Immature natural killer cell (primary cell): ENCODE measurements at regions not wholly inside any gene's neighbourhood (a gene's known extent, or its start where the extent isn't known, plus 50 kb on each side); places are given as distances from the start of the nearest gene placed in this dataset.
"Not testable (repeated sequence)": the region's sequence is repeated elsewhere in the genome, so short reads cannot be mapped to it uniquely, and the experiment has no call there.

Experiments used
- DNase-seq, 3 donors: peaks; one replicate each; pipeline ENCODE4 v3.0.0; 2022; ENCODE audit warnings: mixed read lengths in 1 of 3
- H3K27ac Mint-ChIP-seq, 6 donors: one replicate each; pipeline ENCODE4 v1.8.0; 2020; ENCODE audit warnings: mixed read lengths in 6 of 6, mild to moderate bottlenecking in 5 of 6, inconsistent platforms in 4 of 6, moderate library complexity in 3 of 6
- H3K27me3 Mint-ChIP-seq, 3 donors: one replicate each; pipeline ENCODE4 v1.8.0; 2020 to 2021; ENCODE audit warnings: low read depth in 3 of 3, mild to moderate bottlenecking in 3 of 3, mixed read lengths in 3 of 3, moderate library complexity in 3 of 3, inconsistent platforms in 1 of 3
- H3K36me3 Mint-ChIP-seq, 3 donors: one replicate each; pipeline ENCODE4 v1.8.0; 2020; ENCODE audit warnings: mixed read lengths in 3 of 3, inconsistent platforms in 2 of 3, mild to moderate bottlenecking in 2 of 3
- H3K4me1 Mint-ChIP-seq, 2 donors: one replicate each; pipeline ENCODE4 v1.8.0; 2020; ENCODE audit warnings: inconsistent platforms in 2 of 2, mild to moderate bottlenecking in 2 of 2, mixed read lengths in 2 of 2, moderate library complexity in 1 of 2
- H3K4me3 Mint-ChIP-seq, 5 donors: one replicate each; pipeline ENCODE4 v1.8.0; 2020; ENCODE audit warnings: mild to moderate bottlenecking in 5 of 5, mixed read lengths in 5 of 5, inconsistent platforms in 3 of 5, moderate library complexity in 3 of 5
- H3K9me3 Mint-ChIP-seq, 6 donors: one replicate each; pipeline ENCODE4 v1.8.0; 2020; ENCODE audit warnings: mild to moderate bottlenecking in 6 of 6, mixed read lengths in 6 of 6, inconsistent platforms in 4 of 6, moderate library complexity in 3 of 6

DNA sequence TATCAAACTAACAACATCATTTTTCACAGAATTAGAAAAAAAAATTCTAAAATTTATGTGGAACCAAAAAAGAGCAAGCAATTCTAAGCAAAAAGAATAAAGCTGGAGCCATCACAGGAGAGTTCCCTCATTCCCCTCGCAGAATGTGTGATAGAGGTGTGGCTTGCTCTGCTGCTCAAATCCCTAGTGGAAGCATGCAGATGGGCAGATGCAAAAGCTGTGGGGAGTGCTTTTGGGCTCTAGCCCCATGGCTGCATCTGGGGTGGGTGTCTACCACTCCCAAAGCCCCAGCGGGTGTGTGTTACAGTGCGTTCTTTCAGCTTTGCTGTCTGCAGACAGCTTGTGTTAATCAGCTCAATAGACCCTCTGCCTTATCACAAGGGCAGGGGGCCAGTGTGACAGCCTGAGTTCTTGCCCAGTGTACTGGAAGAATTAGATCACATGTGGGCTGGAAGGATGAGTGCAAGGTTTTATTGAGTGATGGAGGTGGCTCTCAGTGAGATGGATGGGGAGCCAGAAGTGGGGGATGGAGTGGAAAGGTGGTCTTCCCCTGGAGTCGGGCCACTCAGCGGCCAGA lies 575.9 kb upstream of the LRRN3 start:
- H3K36me3 Mint-ChIP-seq, H3K27ac Mint-ChIP-seq, H3K4me1 Mint-ChIP-seq, H3K4me3 Mint-ChIP-seq, H3K27me3 Mint-ChIP-seq, DNase-seq: not testable (repeated sequence)
- peaks cover 2 to 39% (median 18%) of the 10 kb centered on the region in 6 donors for H3K9me3 Mint-ChIP-seq

- no peaks in the 10 kb centered on the region for H3K4me1 Mint-ChIP-seq
- H3K4me3 Mint-ChIP-seq = no peak overlapping the region
- H3K27me3 Mint-ChIP-seq = no peaks in the 10 kb centered on the region
- no peak overlapping the region for H3K27ac Mint-ChIP-seq
- peaks cover 3 to 61% (median 29%) of the 10 kb centered on the region in 6 donors for H3K9me3 Mint-ChIP-seq
- H3K36me3 Mint-ChIP-seq = peaks cover 0 to 3% (median 0%) of the 10 kb centered on the region in 3 donors
- no peak for DNase-seq
Observed at GRCh38 chr7:110519851-110520250, 571.1 kb upstream of the LRRN3 start.

- Mint-ChIP-seq H3K27ac (no peak overlapping the region), H3K9me3 (peaks cover 6 to 67% (median 26%) of the 10 kb centered on the region in 6 donors), H3K4me3 (no peak overlapping the region), H3K27me3 (no peaks in the 10 kb centered on the region), H3K4me1 (no peaks in the 10 kb centered on the region), H3K36me3 (peaks cover 0 to 3% (median 0%) of the 10 kb centered on the region in 3 donors)
- no peak for DNase-seq
Observed at GRCh38 chr7:110521357-110521911, 569.5 kb upstream of the LRRN3 start.

DNA sequence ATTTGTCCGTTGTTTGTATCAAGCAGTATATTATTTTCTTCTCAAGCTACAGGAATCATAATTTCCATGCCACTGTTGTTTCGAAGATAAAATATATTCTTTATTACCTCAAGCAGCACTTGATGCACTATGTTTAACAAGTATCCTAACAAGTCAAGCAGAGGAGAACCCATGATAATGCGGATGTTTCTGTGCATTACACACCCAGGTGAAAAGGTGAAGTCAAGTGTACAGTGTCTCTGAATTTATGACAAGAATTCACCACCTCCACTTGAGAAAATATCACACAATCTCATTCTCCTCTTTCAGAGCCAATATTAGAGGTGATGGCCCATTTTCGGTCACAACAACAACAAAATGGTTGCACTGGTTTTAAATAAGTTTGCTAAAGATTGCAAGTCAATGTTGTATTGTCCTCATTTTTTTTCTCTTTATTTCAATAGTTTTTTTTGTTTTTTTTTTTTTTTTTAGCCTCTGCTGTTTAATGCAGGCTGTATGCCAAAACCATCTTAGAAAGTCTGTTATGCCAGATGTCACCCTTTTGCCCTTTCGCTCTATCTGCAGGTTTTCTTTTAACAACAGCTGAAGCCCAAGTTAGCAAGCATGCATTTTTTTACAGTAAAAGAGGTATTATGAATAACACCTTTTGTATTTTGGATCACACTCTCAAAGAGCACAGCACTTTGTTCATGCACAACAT lies 568.7 kb upstream of the LRRN3 start:
- Mint-ChIP-seq H3K4me3 (no peak overlapping the region), H3K27me3 (no peaks in the 10 kb centered on the region), H3K4me1 (no peaks in the 10 kb centered on the region), H3K36me3 (peaks cover 0 to 3% (median 0%) of the 10 kb centered on the region in 3 donors), H3K27ac (no peak overlapping the region), H3K9me3 (peaks cover 6 to 65% (median 25%) of the 10 kb centered on the region in 6 donors)
- no peak for DNase-seq

DNA sequence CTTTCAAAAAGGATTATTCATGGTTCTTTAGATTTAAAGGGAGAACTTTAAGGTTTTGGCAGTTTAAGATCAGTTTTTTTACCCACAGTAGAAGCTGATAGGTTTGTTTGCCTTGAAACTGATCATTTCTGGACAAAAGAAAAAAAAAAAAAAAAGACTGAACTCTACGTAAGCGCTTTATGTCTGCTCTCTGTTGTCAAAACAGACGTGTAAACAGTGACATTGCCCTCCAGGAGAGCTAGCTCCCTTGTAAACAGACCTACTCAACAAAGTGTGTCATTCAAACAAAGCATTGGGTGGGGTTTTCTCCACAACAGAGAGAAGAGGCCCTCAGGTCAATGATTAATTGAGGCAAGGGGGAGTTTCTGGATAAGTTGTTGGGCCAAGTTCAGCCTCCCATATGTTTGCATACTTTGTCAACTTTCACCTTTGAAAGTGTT lies 568.1 kb upstream of the LRRN3 start:
- Mint-ChIP-seq H3K9me3 (peaks cover 6 to 66% (median 25%) of the 10 kb centered on the region in 6 donors), H3K4me1 (no peaks in the 10 kb centered on the region), H3K27ac (no peak overlapping the region), H3K4me3 (no peak overlapping the region), H3K36me3 (peaks cover 0 to 3% (median 0%) of the 10 kb centered on the region in 3 donors), H3K27me3 (no peaks in the 10 kb centered on the region)
- no peak for DNase-seq

GRCh38 chr7:110529175-110529574 lies 561.8 kb upstream of the LRRN3 start:
- peaks cover 5 to 38% (median 16%) of the 10 kb centered on the region in 6 donors for H3K9me3 Mint-ChIP-seq
- H3K27me3 Mint-ChIP-seq = no peaks in the 10 kb centered on the region
- H3K4me3 Mint-ChIP-seq = no peak overlapping the region
- H3K36me3 Mint-ChIP-seq = no peaks in the 10 kb centered on the region
- DNase-seq = no peak
- H3K4me1 Mint-ChIP-seq = no peaks in the 10 kb centered on the region
- no peak overlapping the region for H3K27ac Mint-ChIP-seq

GRCh38 chr7:110531186-110531585 lies 559.7 kb upstream of the LRRN3 start:
- DNase-seq = no peak
- Mint-ChIP-seq H3K9me3 (peaks cover 1 to 27% (median 13%) of the 10 kb centered on the region in 6 donors), H3K27ac (no peak overlapping the region), H3K4me1 (no peaks in the 10 kb centered on the region), H3K4me3 (no peak overlapping the region), H3K27me3 (no peaks in the 10 kb centered on the region), H3K36me3 (no peaks in the 10 kb centered on the region)

DNA sequence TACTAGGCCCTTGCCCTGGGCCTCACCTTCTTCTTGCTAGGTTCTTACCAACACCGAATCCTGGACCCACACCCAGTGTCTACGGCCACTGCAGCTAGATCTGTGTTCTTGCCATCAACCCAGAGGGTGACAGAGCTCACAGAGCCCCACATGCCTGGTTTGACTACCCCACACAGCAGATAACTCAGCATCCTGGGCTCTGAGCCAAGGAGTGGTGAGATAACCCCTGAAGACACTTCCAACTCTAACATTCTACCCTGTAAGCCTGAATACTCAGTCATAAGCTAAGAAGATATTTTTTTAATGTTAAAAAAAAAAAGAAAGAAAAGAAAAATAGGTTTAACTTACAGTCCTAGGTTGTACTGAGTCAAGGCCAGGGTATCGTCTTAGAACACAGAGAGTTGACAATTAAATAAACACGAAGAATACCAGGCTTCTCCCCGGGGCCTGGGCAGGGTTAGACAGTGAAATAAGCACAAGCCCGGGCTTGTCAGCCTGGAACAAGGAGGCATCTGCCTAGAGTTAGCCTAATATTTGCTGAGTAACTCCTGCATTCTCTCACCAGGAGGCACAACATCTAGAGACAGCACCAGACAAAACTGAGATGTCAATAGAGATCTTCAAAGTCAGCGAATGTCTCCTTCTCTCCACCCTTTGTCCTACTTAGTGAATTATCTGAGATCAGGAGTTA lies 556.5 kb upstream of the LRRN3 start:
- no peak overlapping the region for H3K27ac Mint-ChIP-seq
- H3K36me3 Mint-ChIP-seq = no peaks in the 10 kb centered on the region
- H3K9me3 Mint-ChIP-seq = peaks cover 6 to 18% (median 12%) of the 10 kb centered on the region in 6 donors
- peaks cover 0 to 4% (median 0%) of the 10 kb centered on the region in 3 donors for H3K27me3 Mint-ChIP-seq
- H3K4me1 Mint-ChIP-seq = no peaks in the 10 kb centered on the region
- H3K4me3 Mint-ChIP-seq = no peak overlapping the region
- no peak for DNase-seq

GRCh38 chr7:110539216-110539615 lies 551.7 kb upstream of the LRRN3 start:
- Mint-ChIP-seq H3K9me3 (peaks cover 5 to 18% (median 11%) of the 10 kb centered on the region in 6 donors), H3K4me1 (no peaks in the 10 kb centered on the region), H3K27me3 (peaks cover 0 to 4% (median 0%) of the 10 kb centered on the region in 3 donors), H3K4me3 (no peak overlapping the region), H3K27ac (no peak overlapping the region), H3K36me3 (no peaks in the 10 kb centered on the region)
- DNase-seq = no peak

GRCh38 chr7:110541962-110542361 lies 549.0 kb upstream of the LRRN3 start:
- Mint-ChIP-seq H3K4me1 (no peaks in the 10 kb centered on the region), H3K27ac (no peak overlapping the region), H3K9me3 (peaks cover 4 to 18% (median 7%) of the 10 kb centered on the region in 6 donors), H3K4me3 (no peak overlapping the region), H3K36me3 (no peaks in the 10 kb centered on the region), H3K27me3 (peaks cover 0 to 4% (median 0%) of the 10 kb centered on the region in 3 donors)
- no peak for DNase-seq

GRCh38 chr7:110544194-110544593 lies 546.7 kb upstream of the LRRN3 start:
- no peak for DNase-seq
- peaks cover 4 to 16% (median 6%) of the 10 kb centered on the region in 6 donors for H3K9me3 Mint-ChIP-seq
- H3K4me3 Mint-ChIP-seq = no peak overlapping the region
- H3K4me1 Mint-ChIP-seq = no peaks in the 10 kb centered on the region
- H3K36me3 Mint-ChIP-seq = no peaks in the 10 kb centered on the region
- H3K27me3 Mint-ChIP-seq = no peaks in the 10 kb centered on the region
- no peak overlapping the region for H3K27ac Mint-ChIP-seq

DNA sequence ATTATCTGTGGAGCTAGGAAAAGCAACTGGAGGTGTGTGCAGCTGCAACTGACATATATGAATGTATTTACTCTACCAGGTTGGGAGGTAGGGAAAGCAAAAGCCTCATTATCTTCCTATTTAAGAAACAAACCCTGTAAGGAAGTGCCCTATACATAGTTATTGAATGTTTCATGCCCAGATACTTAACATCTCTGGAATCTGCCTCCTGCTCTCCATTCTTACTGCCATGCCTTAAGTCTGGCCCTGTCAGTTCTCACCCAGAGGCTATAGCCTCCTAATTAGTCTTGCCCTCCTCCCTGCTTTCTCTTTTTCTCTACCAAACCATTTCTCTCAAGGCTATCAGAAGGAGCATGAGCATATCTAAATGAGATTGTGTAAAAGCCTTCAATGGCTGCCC lies 542.6 kb upstream of the LRRN3 start:
- DNase-seq = no peak
- H3K4me3 Mint-ChIP-seq = no peak overlapping the region

GRCh38 chr7:110557136-110557535 lies 533.8 kb upstream of the LRRN3 start:
- Mint-ChIP-seq H3K4me3 (no peak overlapping the region), H3K4me1 (no peaks in the 10 kb centered on the region), H3K27me3 (peaks cover 0 to 1% (median 0%) of the 10 kb centered on the region in 3 donors), H3K36me3 (no peaks in the 10 kb centered on the region), H3K9me3 (peaks cover 0 to 15% (median 11%) of the 10 kb centered on the region in 6 donors), H3K27ac (no peak overlapping the region)
- DNase-seq = no peak

More for the DNA sequence above, 542.6 kb upstream of the LRRN3 start:
- peaks cover 11 to 38% (median 13%) of the 10 kb centered on the region in 6 donors for H3K9me3 Mint-ChIP-seq
- no peaks in the 10 kb centered on the region for H3K4me1 Mint-ChIP-seq
- no peaks in the 10 kb centered on the region for H3K36me3 Mint-ChIP-seq
- H3K27ac Mint-ChIP-seq = no peak overlapping the region
- H3K27me3 Mint-ChIP-seq = peaks cover 0 to 1% (median 0%) of the 10 kb centered on the region in 3 donors

DNA sequence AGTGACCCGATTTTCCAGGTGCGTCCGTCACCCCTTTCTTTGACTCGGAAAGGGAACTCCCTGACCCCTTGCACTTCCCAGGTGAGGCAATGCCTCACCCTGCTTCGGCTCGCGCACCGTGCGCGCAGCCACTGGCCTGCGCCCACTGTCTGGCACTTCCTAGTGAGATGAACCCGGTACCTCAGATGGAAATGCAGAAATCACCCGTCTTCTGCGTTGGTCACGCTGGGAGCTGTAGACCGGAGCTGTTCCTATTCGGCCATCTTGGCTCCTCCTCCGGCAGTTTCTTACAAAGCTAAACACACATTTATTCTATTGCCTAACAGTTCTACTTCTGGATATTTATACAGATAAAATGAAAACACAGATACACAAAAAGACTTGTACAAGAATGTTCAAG lies 527.6 kb upstream of the LRRN3 start:
- not testable (repeated sequence) for H3K36me3 Mint-ChIP-seq, H3K4me1 Mint-ChIP-seq

More for the DNA sequence above, 527.6 kb upstream of the LRRN3 start:
- H3K4me3 Mint-ChIP-seq, H3K27ac Mint-ChIP-seq, DNase-seq, H3K27me3 Mint-ChIP-seq: not testable (repeated sequence)
- H3K9me3 Mint-ChIP-seq = peaks cover 6 to 26% (median 17%) of the 10 kb centered on the region in 6 donors
